Retina (tissue), 1 donor: ENCODE measurements at regions not wholly inside any gene's neighbourhood (a gene's known extent, or its start where the extent isn't known, plus 50 kb on each side); places are given as distances from the start of the nearest gene placed in this dataset.
"Not testable (repeated sequence)": the region's sequence is repeated elsewhere in the genome, so short reads cannot be mapped to it uniquely, and the experiment has no call there.

ENCODE experiments used
- DNase-seq: peaks from one replicate; pipeline ENCODE4 v3.0.0-alpha.2; 2016

DNA sequence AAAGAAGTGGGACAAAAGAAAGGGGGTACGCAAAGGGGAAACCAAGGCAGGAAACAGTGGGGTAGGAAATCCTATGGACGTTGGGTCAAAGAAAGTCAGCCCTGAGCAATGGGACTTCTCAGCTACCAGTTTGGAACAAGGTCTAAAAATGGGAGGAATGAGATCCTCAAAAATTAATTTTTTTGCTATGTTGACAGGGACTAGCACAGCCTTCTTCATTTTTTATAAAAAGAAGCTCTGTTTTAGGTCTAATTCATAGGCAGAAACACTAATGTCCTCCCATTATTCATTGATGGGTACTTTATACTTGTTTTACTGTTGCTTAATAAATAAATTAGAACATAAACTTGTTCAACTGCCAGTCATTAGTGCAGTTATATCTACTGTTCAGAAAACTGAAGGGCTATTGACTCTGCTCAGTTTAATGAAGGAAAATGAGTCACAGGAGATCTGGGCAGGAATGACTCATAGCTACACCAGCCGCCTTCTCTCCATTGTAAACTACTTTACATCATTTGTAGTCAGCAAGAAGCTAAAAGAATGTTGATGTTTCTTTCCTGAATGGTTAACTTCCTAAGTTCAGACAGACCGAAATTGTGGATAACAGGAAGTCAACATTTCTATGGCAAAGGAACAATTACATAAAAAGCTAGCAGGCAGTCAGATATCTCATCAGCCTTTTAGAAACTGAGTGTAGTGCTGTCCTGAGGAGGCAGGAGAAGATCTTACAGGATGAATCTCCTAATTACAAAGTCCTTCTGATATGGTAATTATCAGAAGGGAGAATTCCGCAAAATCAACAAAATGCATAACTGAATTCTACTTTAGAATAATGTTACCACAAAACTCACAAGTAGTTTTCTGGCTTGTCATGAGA, 356.4 kb upstream of the PKN2 start:
- no peak for DNase-seq

DNA sequence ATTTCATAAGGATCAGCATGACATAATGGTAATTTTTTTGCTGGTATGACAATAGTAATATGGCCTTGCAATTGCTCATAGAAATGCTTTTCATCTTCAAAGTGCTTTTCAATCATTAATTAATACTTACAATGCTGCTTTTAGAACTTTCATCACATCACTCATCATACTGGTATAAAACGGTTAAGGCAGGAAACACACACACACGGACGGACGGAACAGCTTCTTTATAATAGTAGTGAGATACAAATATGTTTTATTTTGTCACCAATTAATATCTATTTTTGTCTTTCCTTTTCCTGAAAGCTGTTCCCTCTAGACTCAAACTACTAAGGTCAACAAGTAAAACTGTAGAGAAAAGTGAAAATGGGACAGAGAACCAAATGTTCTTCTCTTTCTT, 353.9 kb upstream of the PKN2 start:
- no peak for DNase-seq

GRCh38 chr1:88333086-88333695, 350.9 kb upstream of the PKN2 start:
- DNase-seq, result peak; percentile 54

- DNase-seq, result no peak
Measured at GRCh38 chr1:88341447-88341846, 342.6 kb upstream of the PKN2 start.

DNA sequence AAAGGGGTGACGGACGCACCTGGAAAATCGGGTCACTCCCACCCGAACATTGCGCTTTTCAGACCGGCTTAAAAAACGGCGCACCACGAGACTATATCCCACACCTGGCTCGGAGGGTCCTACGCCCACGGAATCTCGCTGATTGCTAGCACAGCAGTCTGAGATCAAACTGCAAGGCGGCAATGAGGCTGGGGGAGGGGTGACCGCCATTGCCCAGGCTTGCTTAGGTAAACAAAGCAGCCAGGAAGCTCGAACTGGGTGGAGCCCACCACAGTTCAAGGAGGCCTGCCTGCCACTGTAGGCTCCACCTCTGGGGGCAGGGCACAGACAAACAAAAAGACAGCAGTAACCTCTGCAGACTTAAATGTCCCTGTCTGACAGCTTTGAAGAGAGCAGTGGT, 342.0 kb upstream of the PKN2 start:
- DNase-seq, result not testable (repeated sequence)

DNA sequence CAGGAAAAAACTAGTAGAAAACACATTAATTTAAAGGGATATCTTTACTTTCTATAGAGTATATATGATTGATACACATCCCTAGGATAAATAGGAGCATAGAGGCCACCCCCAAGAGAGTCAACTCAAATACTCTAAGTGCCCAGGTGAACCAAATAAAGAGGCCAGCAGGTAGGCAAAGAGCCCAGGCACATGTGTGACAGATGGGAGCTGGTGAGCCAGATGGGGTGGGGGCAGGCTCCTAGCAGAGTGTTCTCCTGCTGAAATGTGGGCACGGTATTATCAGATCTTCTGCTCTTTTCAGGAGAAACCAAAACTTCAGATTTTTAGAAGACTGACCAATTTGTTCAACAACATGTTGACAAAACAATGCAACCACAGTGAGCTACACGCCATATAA, 333.4 kb upstream of the PKN2 start:
- no peak for DNase-seq

- no peak for DNase-seq
Measured at GRCh38 chr1:88351960-88352359, 332.1 kb upstream of the PKN2 start.

GRCh38 chr1:88354256-88354655, 329.8 kb upstream of the PKN2 start:
- no peak for DNase-seq

GRCh38 chr1:88357729-88358128, 326.3 kb upstream of the PKN2 start:
- no peak for DNase-seq

DNA sequence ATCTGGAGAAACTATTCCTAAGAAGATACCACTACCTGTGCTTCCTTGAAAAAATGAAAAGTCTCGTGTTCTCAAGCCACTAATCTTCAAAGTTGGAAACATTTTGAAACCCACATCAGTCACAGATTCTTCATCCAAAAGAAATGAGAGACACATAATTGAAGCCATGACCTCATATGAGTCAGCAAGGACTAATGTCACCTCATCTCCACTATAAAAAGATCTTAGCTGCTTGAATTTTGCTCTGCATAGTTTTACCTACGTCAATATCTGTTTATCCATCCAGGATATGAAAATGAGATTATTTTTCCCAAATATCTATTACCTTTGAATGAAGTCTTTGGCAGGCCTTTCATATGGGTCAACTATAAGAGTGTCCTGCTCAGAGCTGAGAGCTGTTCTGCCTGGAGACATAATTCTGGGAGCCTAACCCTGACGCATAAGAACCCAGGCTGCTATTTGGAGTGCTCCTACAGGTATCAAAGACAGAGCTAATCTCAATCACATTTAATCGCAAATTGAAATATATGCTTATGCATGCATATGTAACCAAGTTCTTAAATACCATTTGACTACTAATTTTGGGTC, 312.5 kb upstream of the PKN2 start:
- no peak for DNase-seq

GRCh38 chr1:88375977-88376376, 308.1 kb upstream of the PKN2 start:
- no peak for DNase-seq

- DNase-seq, result no peak
Measured at GRCh38 chr1:88376421-88376820, 307.7 kb upstream of the PKN2 start.

GRCh38 chr1:88378560-88378959, 305.5 kb upstream of the PKN2 start:
- DNase-seq, result no peak

DNA sequence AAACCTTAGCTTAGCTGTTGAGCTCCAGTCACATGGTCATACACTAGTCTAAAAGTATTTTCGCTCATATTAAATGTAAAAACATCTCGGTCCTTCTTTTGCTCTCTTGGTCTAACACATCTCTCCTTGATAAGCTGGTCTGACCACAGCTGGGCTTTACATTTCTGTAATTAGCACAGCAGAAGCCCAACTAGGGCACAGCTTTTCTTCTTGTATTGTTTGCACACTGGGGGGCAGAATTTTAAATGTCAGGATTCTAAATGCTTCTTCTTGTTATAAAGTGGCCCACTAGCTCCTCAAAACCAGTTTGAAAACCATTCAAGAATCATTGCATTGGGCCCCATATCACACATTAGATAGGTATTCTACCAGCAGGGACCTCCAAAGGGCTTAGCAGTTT, 289.1 kb upstream of the PKN2 start:
- DNase-seq, result peak; percentile 6

DNA sequence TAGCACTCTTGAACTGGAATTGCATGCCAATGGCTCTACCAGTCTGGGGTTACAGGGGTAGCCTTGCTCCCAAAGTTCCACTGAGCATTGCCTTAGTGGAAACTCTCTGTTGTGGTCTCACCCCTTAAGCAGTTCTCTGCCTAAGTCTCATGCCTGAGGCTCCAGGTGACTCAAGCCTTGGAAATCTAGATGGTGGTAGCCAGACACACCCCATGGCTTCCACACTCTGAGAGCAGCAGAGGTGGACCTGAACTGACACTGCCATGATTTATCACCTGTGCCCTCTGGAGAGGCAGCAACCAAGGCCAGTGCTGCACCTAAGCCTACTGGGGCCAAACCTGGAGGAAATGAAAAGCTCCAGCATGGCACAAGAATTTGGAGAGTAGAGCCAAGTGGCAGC, 285.7 kb upstream of the PKN2 start:
- DNase-seq, result no peak

- DNase-seq, result no peak
Measured at GRCh38 chr1:88399690-88400089, 284.4 kb upstream of the PKN2 start.

GRCh38 chr1:88401313-88401712, 282.8 kb upstream of the PKN2 start:
- DNase-seq, result no peak

- no peak for DNase-seq
Measured at GRCh38 chr1:88404582-88404981, 279.5 kb upstream of the PKN2 start.

GRCh38 chr1:88407248-88407647, 276.8 kb upstream of the PKN2 start:
- DNase-seq, result no peak

DNA sequence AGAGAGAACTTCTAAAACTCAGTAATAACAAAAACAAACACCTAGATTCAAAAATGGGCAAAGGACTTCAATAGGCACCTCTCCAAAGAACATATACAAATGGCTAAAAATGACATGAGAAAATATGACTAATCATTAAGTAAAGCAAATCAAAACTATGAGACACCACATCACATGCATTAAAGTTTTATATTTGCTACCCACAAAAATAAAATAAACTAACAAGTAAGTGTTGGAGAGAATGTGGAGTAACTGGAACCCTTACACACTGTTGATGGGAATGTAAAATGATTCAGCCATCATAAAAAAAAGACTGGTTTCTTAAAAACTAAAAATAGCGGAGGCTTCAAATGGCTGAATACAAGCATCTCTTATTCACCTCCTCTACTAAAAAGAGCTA, 262.1 kb upstream of the PKN2 start:
- DNase-seq, result no peak

GRCh38 chr1:88433556-88433955, 250.5 kb upstream of the PKN2 start:
- DNase-seq, result no peak

DNA sequence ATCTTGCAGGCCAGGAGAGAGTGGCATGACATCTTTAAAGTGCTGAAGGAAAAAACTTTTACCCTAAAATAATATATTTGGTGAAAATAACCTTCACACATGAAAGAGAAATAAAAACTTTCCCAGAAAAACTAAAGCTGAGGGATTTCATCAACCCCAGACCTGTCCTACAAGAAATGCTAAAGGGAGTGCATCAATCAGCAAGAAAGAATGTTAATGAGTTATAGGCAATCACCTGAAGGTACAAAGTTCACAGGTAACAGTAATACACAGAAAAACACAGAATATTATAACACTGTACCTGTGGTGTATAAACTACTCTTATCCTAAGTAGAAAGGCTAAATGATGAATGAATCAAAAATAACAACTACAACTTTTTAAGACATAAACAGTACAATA, 249.2 kb upstream of the PKN2 start:
- DNase-seq, result no peak

DNA sequence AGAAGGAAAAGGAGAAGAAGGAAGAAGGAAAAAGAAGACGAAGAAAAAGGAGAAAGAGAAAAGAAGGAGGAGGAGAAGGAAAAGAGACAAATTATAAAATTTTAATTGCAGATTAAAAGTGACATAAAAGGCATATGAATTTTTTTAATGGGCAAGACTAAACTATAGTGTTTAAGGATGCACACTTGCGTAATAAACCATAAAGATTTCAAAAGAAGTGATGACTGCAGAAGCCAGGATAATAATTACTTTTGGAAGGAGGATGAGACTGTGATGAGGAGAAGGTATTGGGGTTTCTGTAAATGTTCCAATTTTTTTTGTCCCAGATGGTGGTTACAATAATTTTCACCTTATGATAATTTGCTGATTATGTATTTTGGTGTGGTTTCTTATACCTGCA, 243.1 kb upstream of the PKN2 start:
- DNase-seq, result no peak

DNA sequence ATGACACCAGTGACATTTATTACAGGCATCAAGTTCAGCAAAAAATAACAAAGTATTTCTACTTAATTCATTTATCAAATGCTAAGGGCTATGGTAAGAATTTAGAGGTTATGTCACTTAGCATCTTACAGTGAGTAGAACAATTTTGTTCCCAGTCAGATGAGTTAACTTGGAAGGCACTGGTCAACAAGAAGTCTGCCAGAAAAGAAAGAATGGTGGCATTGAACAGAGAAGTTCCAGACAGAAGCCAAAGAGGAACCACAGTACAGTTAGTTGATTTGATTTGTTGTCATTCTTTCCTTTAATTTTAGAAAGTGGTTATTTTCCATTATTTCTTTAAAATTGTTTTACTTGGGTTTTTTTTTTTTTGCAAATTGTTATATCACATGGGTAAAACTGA, 232.2 kb upstream of the PKN2 start:
- no peak for DNase-seq
